Coronary artery (tissue), 2 donors: ENCODE measurements at regions not wholly inside any gene's neighbourhood (a gene's known extent, or its start where the extent isn't known, plus 50 kb on each side); places are given as distances from the start of the nearest gene placed in this dataset.

ENCODE experiments used
- DNase-seq: peaks from one replicate; pipeline ENCODE4 v3.0.0-alpha.2; 2017; ENCODE audit warnings: low spot score
- H3K27ac ChIP-seq, 2 donors: fragments of 200-600 bp; sonication (generic); one replicate each; pipeline ENCODE4 v1.5.1; 2016 to 2019
- H3K4me3 ChIP-seq: fragments of 200-600 bp; sonication (generic); 2 replicates; pipeline ENCODE4 v1.5.1; 2016; ENCODE audit warnings: mild to moderate bottlenecking, moderate library complexity
- CTCF ChIP-seq: fragments of 200-600 bp; sonication (generic); IDR thresholded peaks from one replicate; pipeline ENCODE4 v1.5.1; 2019; ENCODE audit warnings: antibody characterized with exemption

DNA sequence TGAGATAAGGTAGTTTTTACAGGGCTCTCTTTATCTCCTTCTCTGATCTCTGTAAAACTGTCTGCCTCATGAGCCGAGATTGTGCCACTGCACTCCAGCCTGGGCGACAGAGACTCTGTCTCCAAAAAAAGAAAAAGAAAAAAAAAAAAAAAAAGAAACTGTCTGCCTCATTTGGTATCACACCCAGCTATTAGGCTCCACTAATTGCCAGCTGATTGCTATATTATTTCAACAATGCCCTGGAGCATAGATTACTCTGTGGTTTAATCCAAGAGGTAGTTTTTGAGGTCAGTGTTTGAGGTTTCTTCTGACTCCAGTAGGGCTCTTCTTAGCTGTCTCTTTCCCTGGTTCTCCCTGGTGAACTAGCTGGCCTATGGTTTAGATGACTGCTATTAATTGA lies 268.1 kb upstream of the PLPP4 start:
- no peak for TF ChIP-seq CTCF
- Histone ChIP-seq H3K4me3 (no peak overlapping the region), H3K27ac (no peak overlapping the region)
- DNase-seq: no peak

GRCh38 chr10:120195984-120196712 lies 260.9 kb upstream of the PLPP4 start:
- Histone ChIP-seq H3K4me3 (no peak overlapping the region), H3K27ac (no peak overlapping the region)
- TF ChIP-seq CTCF: no peak
- no peak for DNase-seq

- DNase-seq: no peak
- TF ChIP-seq CTCF: no peak
Observed at GRCh38 chr10:120204877-120205276, 252.2 kb upstream of the PLPP4 start.

GRCh38 chr10:120205368-120206018 lies 251.5 kb upstream of the PLPP4 start:
- no peak overlapping the region for H3K27ac ChIP-seq
- no peak for DNase-seq
- no peak for TF ChIP-seq CTCF
- no peak overlapping the region for H3K4me3 ChIP-seq

More at GRCh38 chr10:120204877-120205276, 252.2 kb upstream of the PLPP4 start:
- no peak overlapping the region for H3K27ac ChIP-seq
- H3K4me3 ChIP-seq: no peak overlapping the region

DNA sequence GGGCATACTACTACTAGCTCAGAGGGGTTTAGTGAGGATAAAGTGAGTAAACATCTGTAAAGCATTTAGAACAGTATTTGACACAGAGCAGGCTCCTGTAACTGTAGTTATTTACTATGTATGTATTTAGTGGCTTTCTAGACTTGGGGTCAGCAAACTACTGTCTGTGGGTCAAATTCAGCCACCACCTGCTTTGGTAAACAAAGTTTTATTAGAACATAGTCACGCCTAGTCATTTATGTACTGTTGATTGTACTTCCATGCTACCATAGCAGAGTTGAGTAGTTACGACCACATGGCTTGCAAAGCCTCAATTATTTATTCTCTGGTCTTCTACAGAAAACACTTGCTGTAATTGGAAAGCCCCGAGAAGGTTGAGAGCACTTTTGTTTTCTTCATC lies 248.5 kb upstream of the PLPP4 start:
- no peak for DNase-seq
- TF ChIP-seq CTCF: no peak
- Histone ChIP-seq H3K27ac (no peak overlapping the region), H3K4me3 (no peak overlapping the region)

DNA sequence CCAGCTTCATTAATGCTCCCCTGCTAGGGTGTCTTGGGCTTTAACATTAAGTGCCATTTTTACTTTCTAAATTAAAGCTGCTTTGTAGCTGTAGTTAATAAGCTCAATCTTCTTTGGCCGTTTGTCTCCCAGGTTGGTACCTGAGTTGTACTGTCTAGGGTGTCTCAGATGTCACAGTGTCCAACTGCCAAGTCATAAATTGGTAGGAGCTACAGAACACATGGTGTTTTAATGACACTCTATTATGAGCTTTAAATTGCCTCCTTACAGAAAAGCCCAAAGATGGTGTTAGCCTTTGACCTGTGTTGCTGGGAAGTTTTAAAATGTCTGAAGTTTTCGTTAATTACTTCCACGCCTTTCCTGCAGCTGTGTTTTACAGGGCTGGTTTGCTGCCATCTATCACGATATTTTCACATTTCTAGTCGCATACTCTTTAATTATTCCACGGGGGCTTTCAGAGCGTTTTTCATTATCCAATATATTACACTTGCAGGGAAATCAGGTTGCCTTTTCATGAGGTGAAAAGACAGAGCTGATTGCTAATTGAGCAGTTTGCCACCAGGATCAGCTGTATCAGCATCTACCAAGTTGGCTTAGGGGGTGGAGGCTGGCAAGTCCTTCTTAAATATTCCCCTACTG lies 247.8 kb upstream of the PLPP4 start:
- Histone ChIP-seq H3K4me3 (no peak overlapping the region), H3K27ac (no peak overlapping the region)
- DNase-seq: no peak
- TF ChIP-seq CTCF: no peak
